Left ventricle myocardium inferior (tissue), 1 donor: ENCODE measurements at regions not wholly inside any gene's neighbourhood (a gene's known extent, or its start where the extent isn't known, plus 50 kb on each side); places are given as distances from the start of the nearest gene placed in this dataset.
"Not testable (repeated sequence)": the region's sequence is repeated elsewhere in the genome, so short reads cannot be mapped to it uniquely, and the experiment has no call there.

ENCODE experiments used
- DNase-seq: peaks from one replicate; pipeline ENCODE4 v3.0.0-alpha.2; 2020
- H3K27ac ChIP-seq: fragments of 200-600 bp; replicated peaks from 2 replicates; pipeline ENCODE4 v1.8.0; 2021
- H3K27me3 ChIP-seq: fragments of 200-600 bp; 2 replicates; pipeline ENCODE4 v1.8.0; 2021; ENCODE audit warnings: low read depth
- H3K36me3 ChIP-seq: fragments of 200-600 bp; 2 replicates; pipeline ENCODE4 v1.8.0; 2021
- H3K4me1 ChIP-seq: fragments of 200-600 bp; 2 replicates; pipeline ENCODE4 v1.8.0; 2021
- H3K4me3 ChIP-seq: fragments of 200-600 bp; 2 replicates; pipeline ENCODE4 v1.8.0; 2021; ENCODE audit warnings: mild to moderate bottlenecking, moderate library complexity
- H3K9me3 ChIP-seq: fragments of 200-600 bp; replicated peaks from 2 replicates; pipeline ENCODE4 v1.8.0; 2021
- CTCF ChIP-seq: fragments of 200-600 bp; IDR thresholded peaks from 2 replicates; pipeline ENCODE4 v1.8.0; 2021; ENCODE audit warnings: antibody characterized with exemption, mild to moderate bottlenecking, borderline replicate concordance
- intact Hi-C: fragments of 100-400 bp; cut with micrococcal nuclease; formaldehyde crosslinking; loops from one replicate; pipeline ENCODE4 v1.11.0; 2022
- donor health status: DM: no; HTN: yes; CAD: no; lungs with severe emphysema.

- Histone ChIP-seq H3K36me3 (no peaks in the 10 kb centered on the region), H3K4me3 (no peak overlapping the region), H3K9me3 (no peaks in the 10 kb centered on the region), H3K27me3 (no peaks in the 10 kb centered on the region), H3K4me1 (peaks cover 15% of the 10 kb centered on the region), H3K27ac (peak overlapping the region; percentile 54)
- intact Hi-C loops: no loop called here
- DNase-seq: no peak
- no peak for TF ChIP-seq CTCF
Measured at GRCh38 chr3:191721390-191721861, 260.5 kb downstream of the PYDC2 start.

- Histone ChIP-seq H3K27ac (peak overlapping the region; percentile 54), H3K4me3 (no peak overlapping the region), H3K9me3 (no peaks in the 10 kb centered on the region), H3K36me3 (no peaks in the 10 kb centered on the region), H3K4me1 (peaks cover 15% of the 10 kb centered on the region), H3K27me3 (no peaks in the 10 kb centered on the region)
- intact Hi-C loops: no loop called here
- no peak for TF ChIP-seq CTCF
- no peak for DNase-seq
Measured at GRCh38 chr3:191721990-191722389, 261.0 kb downstream of the PYDC2 start.

GRCh38 chr3:191727338-191727737 is 266.4 kb downstream of the PYDC2 start:
- DNase-seq: no peak
- intact Hi-C loops: no loop called here
- H3K9me3 ChIP-seq: no peaks in the 10 kb centered on the region
- no peaks in the 10 kb centered on the region for H3K27me3 ChIP-seq
- TF ChIP-seq CTCF: no peak
- no peaks in the 10 kb centered on the region for H3K4me1 ChIP-seq
- H3K36me3 ChIP-seq: no peaks in the 10 kb centered on the region
- no peak overlapping the region for H3K4me3 ChIP-seq
- no peak overlapping the region for H3K27ac ChIP-seq

GRCh38 chr3:191728186-191728585 is 267.2 kb downstream of the PYDC2 start:
- no peak for DNase-seq
- no peaks in the 10 kb centered on the region for H3K36me3 ChIP-seq
- H3K4me3 ChIP-seq: no peak overlapping the region
- no peaks in the 10 kb centered on the region for H3K9me3 ChIP-seq
- intact Hi-C loops: no loop called here
- no peaks in the 10 kb centered on the region for H3K4me1 ChIP-seq
- no peaks in the 10 kb centered on the region for H3K27me3 ChIP-seq
- TF ChIP-seq CTCF: no peak
- no peak overlapping the region for H3K27ac ChIP-seq

GRCh38 chr3:191737742-191738141 is 276.8 kb downstream of the PYDC2 start:
- intact Hi-C loops: no loop called here
- Histone ChIP-seq H3K4me1 (no peaks in the 10 kb centered on the region), H3K9me3 (peaks cover 45% of the 10 kb centered on the region), H3K27ac (no peak overlapping the region), H3K4me3 (no peak overlapping the region), H3K27me3 (no peaks in the 10 kb centered on the region), H3K36me3 (no peaks in the 10 kb centered on the region)
- no peak for DNase-seq
- no peak for TF ChIP-seq CTCF

- H3K27ac ChIP-seq: no peak overlapping the region
- intact Hi-C loops: no loop called here
- no peak for TF ChIP-seq CTCF
- no peaks in the 10 kb centered on the region for H3K4me1 ChIP-seq
- no peak for DNase-seq
- no peaks in the 10 kb centered on the region for H3K36me3 ChIP-seq
- no peak overlapping the region for H3K4me3 ChIP-seq
- peaks cover 30% of the 10 kb centered on the region for H3K9me3 ChIP-seq
- H3K27me3 ChIP-seq: no peaks in the 10 kb centered on the region
Measured at GRCh38 chr3:191740712-191741111, 279.7 kb downstream of the PYDC2 start.

- H3K4me1 ChIP-seq, H3K36me3 ChIP-seq, H3K27ac ChIP-seq, DNase-seq, H3K27me3 ChIP-seq, H3K4me3 ChIP-seq, intact Hi-C loops: not testable (repeated sequence)
- peaks cover 20% of the 10 kb centered on the region for H3K9me3 ChIP-seq
Measured at GRCh38 chr3:191741847-191742350, 280.9 kb downstream of the PYDC2 start.
